ENCODE measurements at regions not wholly inside any gene's neighbourhood (a gene's known extent, or its start where the extent isn't known, plus 50 kb on each side); places are given as distances from the start of the nearest gene placed in this dataset.

- no peak for TF ChIP-seq CTCF (IDR thresholded peaks at IDR 0.05; ENCODE audit: insufficient read depth, low read depth, low read length)
- DNase-seq (ENCODE audit: low read depth): no peak
- H3K4me3 ChIP-seq (ENCODE audit: low read depth, low read length): no peak overlapping the region
These were observed 187.0 kb downstream of the HAUS1 start for GRCh38 chr18:46291149-46291548.

GRCh38 chr18:46293742-46294181 is 189.6 kb downstream of the HAUS1 start:
- H3K4me3 ChIP-seq (ENCODE audit: low read depth, low read length): no peak overlapping the region
- no peak for TF ChIP-seq CTCF (IDR thresholded peaks at IDR 0.05; ENCODE audit: insufficient read depth, low read depth, low read length)
- DNase-seq (ENCODE audit: low read depth): no peak

- no peak for TF ChIP-seq CTCF (IDR thresholded peaks at IDR 0.05; ENCODE audit: insufficient read depth, low read depth, low read length)
- no peak for DNase-seq (ENCODE audit: low read depth)
- H3K4me3 ChIP-seq (ENCODE audit: low read depth, low read length): no peak overlapping the region
These were observed 190.1 kb downstream of the HAUS1 start for GRCh38 chr18:46294318-46294717.

- no peak for DNase-seq (ENCODE audit: low read depth)
- TF ChIP-seq CTCF (IDR thresholded peaks at IDR 0.05; ENCODE audit: insufficient read depth, low read depth, low read length): no peak
- no peak overlapping the region for H3K4me3 ChIP-seq (ENCODE audit: low read depth, low read length)
These were observed 190.6 kb downstream of the HAUS1 start for GRCh38 chr18:46294751-46295150.

GRCh38 chr18:46295416-46295815 is 191.2 kb downstream of the HAUS1 start:
- DNase-seq (ENCODE audit: low read depth): no peak
- no peak overlapping the region for H3K4me3 ChIP-seq (ENCODE audit: low read depth, low read length)
- TF ChIP-seq CTCF (IDR thresholded peaks at IDR 0.05; ENCODE audit: insufficient read depth, low read depth, low read length): no peak

GRCh38 chr18:46296656-46297055 is 192.5 kb downstream of the HAUS1 start:
- no peak for TF ChIP-seq CTCF (IDR thresholded peaks at IDR 0.05; ENCODE audit: insufficient read depth, low read depth, low read length)

GRCh38 chr18:46297124-46297523 is 192.9 kb downstream of the HAUS1 start:
- no peak for DNase-seq (ENCODE audit: low read depth)
- H3K4me3 ChIP-seq (ENCODE audit: low read depth, low read length): no peak overlapping the region
- TF ChIP-seq CTCF (IDR thresholded peaks at IDR 0.05; ENCODE audit: insufficient read depth, low read depth, low read length): no peak

More at GRCh38 chr18:46296656-46297055, 192.5 kb downstream of the HAUS1 start:
- DNase-seq (ENCODE audit: low read depth): no peak
- H3K4me3 ChIP-seq (ENCODE audit: low read depth, low read length): no peak overlapping the region
